ENCODE measurements at regions not wholly inside any gene's neighbourhood (a gene's known extent, or its start where the extent isn't known, plus 50 kb on each side); places are given as distances from the start of the nearest gene placed in this dataset.
A peak's percentile ranks its signal among the peaks of the same experiment; 100 is the strongest.

- DNase-seq (ENCODE audit: low spot score), result no peak
Measured at GRCh38 chr13:66071029-66071428, 1159.1 kb downstream of the PCDH9 start.

GRCh38 chr13:66069570-66069969 is 1160.6 kb downstream of the PCDH9 start:
- no peak for DNase-seq (ENCODE audit: low spot score)

- no peak for DNase-seq (ENCODE audit: low spot score)
Measured at GRCh38 chr13:66068683-66069082, 1161.5 kb downstream of the PCDH9 start.

GRCh38 chr13:66048888-66049287 is 1181.2 kb downstream of the PCDH9 start:
- DNase-seq (ENCODE audit: low spot score), result no peak

GRCh38 chr13:66040506-66040905 is 1189.6 kb downstream of the PCDH9 start:
- no peak for DNase-seq (ENCODE audit: low spot score)

GRCh38 chr13:66037096-66037495 is 1193.0 kb downstream of the PCDH9 start:
- DNase-seq (ENCODE audit: low spot score), result no peak

- no peak for DNase-seq (ENCODE audit: low spot score)
Measured at GRCh38 chr13:66036636-66037035, 1193.5 kb downstream of the PCDH9 start.

- DNase-seq (ENCODE audit: low spot score), result peak; percentile 15
Measured at GRCh38 chr13:66036024-66036614, 1194.0 kb downstream of the PCDH9 start.

- DNase-seq (ENCODE audit: low spot score), result no peak
Measured at GRCh38 chr13:66033924-66034323, 1196.2 kb downstream of the PCDH9 start.

- no peak for DNase-seq (ENCODE audit: low spot score)
Measured at GRCh38 chr13:66021846-66022245, 1208.3 kb downstream of the PCDH9 start.

- no peak for DNase-seq (ENCODE audit: low spot score)
Measured at GRCh38 chr13:66014771-66015170, 1215.4 kb downstream of the PCDH9 start.

- DNase-seq (ENCODE audit: low spot score), result no peak
Measured at GRCh38 chr13:66009241-66009640, 1220.9 kb downstream of the PCDH9 start.

GRCh38 chr13:66003558-66003957 is 1226.6 kb downstream of the PCDH9 start:
- DNase-seq (ENCODE audit: low spot score), result no peak

GRCh38 chr13:66001140-66001539 is 1229.0 kb downstream of the PCDH9 start:
- no peak for DNase-seq (ENCODE audit: low spot score)

GRCh38 chr13:65999411-65999810 is 1230.7 kb downstream of the PCDH9 start:
- DNase-seq (ENCODE audit: low spot score), result no peak

- DNase-seq (ENCODE audit: low spot score), result no peak
Measured at GRCh38 chr13:65990684-65991083, 1239.5 kb downstream of the PCDH9 start.

- DNase-seq (ENCODE audit: low spot score), result no peak
Measured at GRCh38 chr13:65985612-65986011, 1244.5 kb downstream of the PCDH9 start.

GRCh38 chr13:65977525-65977924 is 1252.6 kb downstream of the PCDH9 start:
- no peak for DNase-seq (ENCODE audit: low spot score)

GRCh38 chr13:65971541-65971940 is 1258.6 kb downstream of the PCDH9 start:
- DNase-seq (ENCODE audit: low spot score), result no peak

- peak; percentile 37 for DNase-seq (ENCODE audit: low spot score)
Measured at GRCh38 chr13:65966991-65967451, 1263.1 kb downstream of the PCDH9 start.

- DNase-seq (ENCODE audit: low spot score), result no peak
Measured at GRCh38 chr13:65965501-65965900, 1264.6 kb downstream of the PCDH9 start.

GRCh38 chr13:65964672-65965071 is 1265.5 kb downstream of the PCDH9 start:
- DNase-seq (ENCODE audit: low spot score), result no peak

GRCh38 chr13:65959305-65959704 is 1270.8 kb downstream of the PCDH9 start:
- DNase-seq (ENCODE audit: low spot score), result no peak

GRCh38 chr13:65946387-65946786 is 1283.7 kb downstream of the PCDH9 start:
- no peak for DNase-seq (ENCODE audit: low spot score)

- DNase-seq (ENCODE audit: low spot score), result no peak
Measured at GRCh38 chr13:65943708-65944107, 1286.4 kb downstream of the PCDH9 start.
